COLO668 (cell line): ENCODE measurements at regions not wholly inside any gene's neighbourhood (a gene's known extent, or its start where the extent isn't known, plus 50 kb on each side); places are given as distances from the start of the nearest gene placed in this dataset.

ENCODE experiments used
- DNase-seq: peaks from one replicate; lab custom pipeline; 2025; ENCODE audit not compliant: unreplicated experiment; lab: John Stamatoyannopoulos, UW

GRCh38 chr1:198032668-198033067 is 115.5 kb downstream of the LHX9 start:
- no peak for DNase-seq

GRCh38 chr1:198040880-198041279 is 115.9 kb upstream of the NEK7 start:
- no peak for DNase-seq

- DNase-seq, result no peak
Measured at GRCh38 chr1:198042168-198042567, 114.6 kb upstream of the NEK7 start.

GRCh38 chr1:198047913-198048312 is 108.9 kb upstream of the NEK7 start:
- no peak for DNase-seq

GRCh38 chr1:198054510-198054909 is 102.3 kb upstream of the NEK7 start:
- DNase-seq, result no peak

GRCh38 chr1:198056255-198056654 is 100.5 kb upstream of the NEK7 start:
- DNase-seq, result peak; percentile 5

GRCh38 chr1:198064181-198064580 is 92.6 kb upstream of the NEK7 start:
- no peak for DNase-seq

GRCh38 chr1:198068285-198068684 is 88.5 kb upstream of the NEK7 start:
- no peak for DNase-seq

GRCh38 chr1:198072177-198072576 is 84.6 kb upstream of the NEK7 start:
- DNase-seq, result no peak

- no peak for DNase-seq
Measured at GRCh38 chr1:198075296-198075695, 81.5 kb upstream of the NEK7 start.

GRCh38 chr1:198079432-198079951 is 77.3 kb upstream of the NEK7 start:
- DNase-seq, result no peak

- no peak for DNase-seq
Measured at GRCh38 chr1:198082576-198082975, 74.2 kb upstream of the NEK7 start.

GRCh38 chr1:198083549-198083948 is 73.2 kb upstream of the NEK7 start:
- DNase-seq, result no peak

GRCh38 chr1:198084241-198084908 is 72.4 kb upstream of the NEK7 start:
- no peak for DNase-seq

GRCh38 chr1:198086051-198086745 is 70.6 kb upstream of the NEK7 start:
- DNase-seq, result no peak

- DNase-seq, result no peak
Measured at GRCh38 chr1:198087831-198088230, 69.0 kb upstream of the NEK7 start.

GRCh38 chr1:198088360-198089071 is 68.3 kb upstream of the NEK7 start:
- no peak for DNase-seq

- DNase-seq, result no peak
Measured at GRCh38 chr1:198096390-198096789, 60.4 kb upstream of the NEK7 start.

GRCh38 chr1:198099755-198100154 is 57.0 kb upstream of the NEK7 start:
- no peak for DNase-seq

GRCh38 chr1:198101716-198102453 is 54.9 kb upstream of the NEK7 start:
- DNase-seq, result no peak

GRCh38 chr1:198102454-198102827 is 54.4 kb upstream of the NEK7 start:
- no peak for DNase-seq
